ENCODE measurements at regions not wholly inside any gene's neighbourhood (a gene's known extent, or its start where the extent isn't known, plus 50 kb on each side); places are given as distances from the start of the nearest gene placed in this dataset.
A peak's percentile ranks its signal among the peaks of the same experiment; 100 is the strongest.

DNA sequence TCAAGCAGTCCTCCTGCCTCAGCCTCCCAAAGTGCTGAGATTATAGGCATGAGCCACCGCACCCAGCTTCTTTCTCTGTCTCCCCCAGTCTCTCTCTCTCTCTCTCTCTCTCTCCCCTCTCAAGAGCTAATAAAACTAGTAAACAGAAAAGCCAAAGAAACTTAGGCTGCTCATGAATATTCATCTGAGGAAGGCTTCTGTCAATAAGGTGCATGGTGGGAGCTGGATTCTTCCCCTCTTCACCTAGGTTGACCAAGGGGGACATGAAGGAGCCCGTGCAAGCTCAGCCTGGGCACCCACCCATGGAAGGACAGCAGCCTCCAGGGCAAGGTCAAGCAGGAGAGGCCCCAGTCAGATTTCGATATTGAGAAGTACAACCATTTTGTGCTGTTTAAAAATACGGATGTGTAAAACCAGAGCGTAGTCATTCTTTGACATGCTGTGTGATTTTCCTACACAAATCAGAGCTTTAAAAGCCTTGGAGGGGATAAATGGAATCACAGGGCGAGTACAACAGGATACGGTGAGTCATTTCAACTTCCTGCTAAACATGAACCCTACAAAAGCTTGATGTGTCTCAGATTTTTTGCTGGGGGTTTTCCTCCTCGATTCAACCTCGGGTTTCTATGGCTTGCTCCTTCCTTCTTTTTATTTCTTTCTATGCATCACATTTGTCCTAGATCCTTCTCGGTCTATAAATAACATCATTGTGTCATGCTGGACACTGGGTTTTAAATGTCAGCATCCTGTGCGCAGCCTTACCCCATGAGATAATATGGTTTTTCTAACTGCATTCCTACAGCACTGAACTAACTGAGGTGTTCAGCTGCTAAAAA, 368.9 kb upstream of the JARID2 start:
- Mint-ChIP-seq H3K9me3 (ENCODE audit: unreplicated experiment) (no peaks in the 10 kb centered on the region), H3K4me3 (ENCODE audit: unreplicated experiment) (peak overlapping the region; percentile 31), H3K27me3 (ENCODE audit: low read depth, unreplicated experiment) (no peaks in the 10 kb centered on the region), H3K36me3 (ENCODE audit: low read depth, unreplicated experiment) (no peaks in the 10 kb centered on the region), H3K27ac (ENCODE audit: unreplicated experiment) (peak overlapping the region; percentile 77), H3K4me1 (ENCODE audit: low read depth, unreplicated experiment) (peaks cover 24% of the 10 kb centered on the region)
- H2AFZ ChIP-seq (ENCODE audit: low read depth, low read length): peak overlapping the region; percentile 69
- H3K27me3 ChIP-seq (ENCODE audit: insufficient read depth, low read length): no peaks in the 10 kb centered on the region
- peaks cover 29% of the 10 kb centered on the region for H3K4me1 ChIP-seq (ENCODE audit: insufficient read depth, low read length)
- peak overlapping the region; percentile 83 for H3K27ac ChIP-seq (ENCODE audit: low read depth, low read length)
- H3K79me2 ChIP-seq (ENCODE audit: insufficient read depth, low read length): no peaks in the 10 kb centered on the region
- H3K4me2 ChIP-seq (ENCODE audit: low read length): peak overlapping the region; percentile 79
- peak; percentile 62 for FAIRE-seq
- no peaks in the 10 kb centered on the region for H3K36me3 ChIP-seq (ENCODE audit: insufficient read depth, low read length)
- DNase-seq (ENCODE audit: low read depth): peak; percentile 83
- peak overlapping the region; percentile 61 for H3K9ac ChIP-seq (ENCODE audit: low read length)
- H3K9me3 ChIP-seq (ENCODE audit: insufficient read depth, low read depth, low read length): no peaks in the 10 kb centered on the region
- TF ChIP-seq, protein P1, sequence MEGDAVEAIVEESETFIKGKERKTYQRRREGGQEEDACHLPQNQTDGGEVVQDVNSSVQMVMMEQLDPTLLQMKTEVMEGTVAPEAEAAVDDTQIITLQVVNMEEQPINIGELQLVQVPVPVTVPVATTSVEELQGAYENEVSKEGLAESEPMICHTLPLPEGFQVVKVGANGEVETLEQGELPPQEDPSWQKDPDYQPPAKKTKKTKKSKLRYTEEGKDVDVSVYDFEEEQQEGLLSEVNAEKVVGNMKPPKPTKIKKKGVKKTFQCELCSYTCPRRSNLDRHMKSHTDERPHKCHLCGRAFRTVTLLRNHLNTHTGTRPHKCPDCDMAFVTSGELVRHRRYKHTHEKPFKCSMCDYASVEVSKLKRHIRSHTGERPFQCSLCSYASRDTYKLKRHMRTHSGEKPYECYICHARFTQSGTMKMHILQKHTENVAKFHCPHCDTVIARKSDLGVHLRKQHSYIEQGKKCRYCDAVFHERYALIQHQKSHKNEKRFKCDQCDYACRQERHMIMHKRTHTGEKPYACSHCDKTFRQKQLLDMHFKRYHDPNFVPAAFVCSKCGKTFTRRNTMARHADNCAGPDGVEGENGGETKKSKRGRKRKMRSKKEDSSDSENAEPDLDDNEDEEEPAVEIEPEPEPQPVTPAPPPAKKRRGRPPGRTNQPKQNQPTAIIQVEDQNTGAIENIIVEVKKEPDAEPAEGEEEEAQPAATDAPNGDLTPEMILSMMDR (IDR thresholded peaks at IDR 0.05; ENCODE audit: insufficient read depth, low read depth, low read length): no peak
- TF ChIP-seq EZH2 (IDR thresholded peaks at IDR 0.05; ENCODE audit: insufficient read depth, low read length): no peak
- no peaks in the 10 kb centered on the region for H4K20me1 ChIP-seq (ENCODE audit: insufficient read depth, low read length)
- peak overlapping the region; percentile 35 for H3K4me3 ChIP-seq (ENCODE audit: insufficient read depth, low read depth, low read length)

DNA sequence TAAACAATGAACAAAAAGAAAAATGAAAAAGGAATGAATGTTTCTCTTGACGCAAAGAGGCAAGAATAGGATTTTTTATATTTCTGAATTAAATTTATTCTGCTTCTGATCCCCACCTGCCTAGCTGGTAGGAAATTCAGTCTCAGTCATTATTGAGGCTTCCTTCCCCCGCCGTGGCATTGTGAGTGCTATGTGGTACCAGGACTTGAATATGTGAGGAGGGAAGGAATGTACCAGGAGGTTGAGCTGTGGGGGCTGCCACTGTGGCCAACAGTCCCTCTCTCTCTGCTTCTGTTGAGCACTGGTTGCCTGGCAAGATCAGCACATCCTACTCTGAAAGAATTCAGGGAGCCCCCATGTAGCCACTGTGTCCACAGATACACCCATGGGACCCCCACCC, 368.1 kb upstream of the JARID2 start:
- peak overlapping the region; percentile 77 for H3K27ac Mint-ChIP-seq (ENCODE audit: unreplicated experiment)
- peaks cover 24% of the 10 kb centered on the region for H3K4me1 Mint-ChIP-seq (ENCODE audit: low read depth, unreplicated experiment)

More for the DNA sequence above, 368.1 kb upstream of the JARID2 start:
- H3K4me2 ChIP-seq (ENCODE audit: low read length): peak overlapping the region; percentile 79
- H4K20me1 ChIP-seq (ENCODE audit: insufficient read depth, low read length): no peaks in the 10 kb centered on the region
- H3K9me3 ChIP-seq (ENCODE audit: insufficient read depth, low read depth, low read length): no peaks in the 10 kb centered on the region
- H3K4me1 ChIP-seq (ENCODE audit: insufficient read depth, low read length): peaks cover 36% of the 10 kb centered on the region
- no peak for FAIRE-seq
- peak overlapping the region; percentile 83 for H3K27ac ChIP-seq (ENCODE audit: low read depth, low read length)
- H3K36me3 Mint-ChIP-seq (ENCODE audit: low read depth, unreplicated experiment): no peaks in the 10 kb centered on the region
- no peaks in the 10 kb centered on the region for H3K36me3 ChIP-seq (ENCODE audit: insufficient read depth, low read length)
- peak overlapping the region; percentile 31 for H3K4me3 Mint-ChIP-seq (ENCODE audit: unreplicated experiment)
- no peaks in the 10 kb centered on the region for H3K79me2 ChIP-seq (ENCODE audit: insufficient read depth, low read length)
- H2AFZ ChIP-seq (ENCODE audit: low read depth, low read length): peak overlapping the region; percentile 16
- peak overlapping the region; percentile 61 for H3K9ac ChIP-seq (ENCODE audit: low read length)
- no peaks in the 10 kb centered on the region for H3K27me3 ChIP-seq (ENCODE audit: insufficient read depth, low read length)
- DNase-seq (ENCODE audit: low read depth): no peak
- H3K27me3 Mint-ChIP-seq (ENCODE audit: low read depth, unreplicated experiment): no peaks in the 10 kb centered on the region
- no peak for TF ChIP-seq EZH2 (IDR thresholded peaks at IDR 0.05; ENCODE audit: insufficient read depth, low read length)
- TF ChIP-seq, protein P1 (IDR thresholded peaks at IDR 0.05; ENCODE audit: insufficient read depth, low read depth, low read length): no peak
- no peak overlapping the region for H3K4me3 ChIP-seq (ENCODE audit: insufficient read depth, low read depth, low read length)
- H3K9me3 Mint-ChIP-seq (ENCODE audit: unreplicated experiment): no peaks in the 10 kb centered on the region
